ENCODE measurements at regions not wholly inside any gene's neighbourhood (a gene's known extent, or its start where the extent isn't known, plus 50 kb on each side); places are given as distances from the start of the nearest gene placed in this dataset.

- H3K4me3 ChIP-seq (ENCODE audit: low read depth, low read length) = no peak overlapping the region
- TF ChIP-seq CTCF (IDR thresholded peaks at IDR 0.05; ENCODE audit: insufficient read depth, low read length, poor library complexity, severe bottlenecking) = no peak
- H3K36me3 ChIP-seq (ENCODE audit: control insufficient read depth, insufficient read depth, low read length) = no peaks in the 10 kb centered on the region
- no peaks in the 10 kb centered on the region for H3K27me3 ChIP-seq (ENCODE audit: control insufficient read depth, insufficient read depth, low read length)
- no peak for DNase-seq (ENCODE audit: low read depth)
These were observed 186.4 kb downstream of the KIF20B start for GRCh38 chr10:89887830-89888229.

DNA sequence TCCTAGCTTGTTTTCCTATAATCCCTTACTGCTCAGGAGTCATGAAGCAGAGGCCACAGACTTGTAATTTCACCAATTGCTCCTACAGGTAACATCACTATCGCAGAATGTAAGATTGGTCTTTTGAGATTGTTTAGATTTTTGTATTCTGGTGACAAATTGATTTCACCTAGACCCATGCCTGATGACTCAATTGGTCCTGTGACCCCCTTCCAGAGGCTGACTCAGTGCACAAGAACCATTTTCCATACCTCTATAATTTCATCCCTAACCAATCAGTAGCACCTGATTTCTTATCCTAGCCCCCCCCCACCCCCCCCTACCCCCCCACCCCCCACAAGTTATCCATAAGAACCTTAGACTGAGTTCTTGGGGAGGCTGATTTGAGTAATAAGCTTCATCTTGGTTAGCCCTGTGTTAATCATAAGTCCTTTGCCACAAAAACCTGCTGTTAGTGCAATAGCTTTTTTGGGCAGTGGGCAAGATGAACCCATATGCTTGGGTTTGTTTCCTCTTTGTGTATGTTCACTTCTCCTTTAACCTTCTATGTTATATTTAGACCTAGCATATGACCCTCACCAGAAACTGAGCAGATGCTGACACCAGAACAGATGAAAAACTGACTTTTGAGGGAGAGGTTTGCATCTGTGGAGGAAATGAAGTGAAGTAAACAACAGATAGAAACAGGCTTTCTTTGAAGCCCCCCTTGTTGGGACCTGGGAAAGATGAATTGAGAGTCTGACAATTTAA is 187.1 kb downstream of the KIF20B start:
- no peak for DNase-seq (ENCODE audit: low read depth)
- no peak overlapping the region for H3K4me3 ChIP-seq (ENCODE audit: low read depth, low read length)
- H3K27me3 ChIP-seq (ENCODE audit: control insufficient read depth, insufficient read depth, low read length) = no peaks in the 10 kb centered on the region
- no peak for TF ChIP-seq CTCF (IDR thresholded peaks at IDR 0.05; ENCODE audit: insufficient read depth, low read length, poor library complexity, severe bottlenecking)
- H3K36me3 ChIP-seq (ENCODE audit: control insufficient read depth, insufficient read depth, low read length) = no peaks in the 10 kb centered on the region

GRCh38 chr10:89889606-89890005 is 188.2 kb downstream of the KIF20B start:
- H3K4me3 ChIP-seq (ENCODE audit: low read depth, low read length) = no peak overlapping the region
- no peaks in the 10 kb centered on the region for H3K27me3 ChIP-seq (ENCODE audit: control insufficient read depth, insufficient read depth, low read length)
- H3K36me3 ChIP-seq (ENCODE audit: control insufficient read depth, insufficient read depth, low read length) = no peaks in the 10 kb centered on the region
- no peak for TF ChIP-seq CTCF (IDR thresholded peaks at IDR 0.05; ENCODE audit: insufficient read depth, low read length, poor library complexity, severe bottlenecking)
- DNase-seq (ENCODE audit: low read depth) = no peak

- no peak for TF ChIP-seq CTCF (IDR thresholded peaks at IDR 0.05; ENCODE audit: insufficient read depth, low read length, poor library complexity, severe bottlenecking)
- Histone ChIP-seq H3K4me3 (ENCODE audit: low read depth, low read length) (no peak overlapping the region), H3K27me3 (ENCODE audit: control insufficient read depth, insufficient read depth, low read length) (no peaks in the 10 kb centered on the region), H3K36me3 (ENCODE audit: control insufficient read depth, insufficient read depth, low read length) (no peaks in the 10 kb centered on the region)
- DNase-seq (ENCODE audit: low read depth) = no peak
These were observed 189.7 kb downstream of the KIF20B start for GRCh38 chr10:89891006-89891535.

- no peak overlapping the region for H3K4me3 ChIP-seq (ENCODE audit: low read depth, low read length)
- no peaks in the 10 kb centered on the region for H3K36me3 ChIP-seq (ENCODE audit: control insufficient read depth, insufficient read depth, low read length)
- DNase-seq (ENCODE audit: low read depth) = no peak
- TF ChIP-seq CTCF (IDR thresholded peaks at IDR 0.05; ENCODE audit: insufficient read depth, low read length, poor library complexity, severe bottlenecking) = no peak
- no peaks in the 10 kb centered on the region for H3K27me3 ChIP-seq (ENCODE audit: control insufficient read depth, insufficient read depth, low read length)
These were observed 192.7 kb downstream of the KIF20B start for GRCh38 chr10:89894051-89894450.

GRCh38 chr10:89900554-89900953 is 199.2 kb downstream of the KIF20B start:
- no peaks in the 10 kb centered on the region for H3K36me3 ChIP-seq (ENCODE audit: control insufficient read depth, insufficient read depth, low read length)
- H3K4me3 ChIP-seq (ENCODE audit: low read depth, low read length) = no peak overlapping the region
- DNase-seq (ENCODE audit: low read depth) = no peak
- TF ChIP-seq CTCF (IDR thresholded peaks at IDR 0.05; ENCODE audit: insufficient read depth, low read length, poor library complexity, severe bottlenecking) = no peak
- H3K27me3 ChIP-seq (ENCODE audit: control insufficient read depth, insufficient read depth, low read length) = no peaks in the 10 kb centered on the region

All from kidney epithelial cell (primary cell).